T-helper 1 cell treated with Interleukin-12 subunit alpha and Interleukin-12 subunit beta and Interleukin-4 antibody, amounts not matched to agents 30 μg/mL and 1 μg/mL, for 36 hours (primary cell): ENCODE measurements at regions not wholly inside any gene's neighbourhood (a gene's known extent, or its start where the extent isn't known, plus 50 kb on each side); places are given as distances from the start of the nearest gene placed in this dataset.

Source experiments
- H3K27ac Mint-ChIP-seq: one replicate; pipeline ENCODE4 v1.8.0; 2021; ENCODE audit warnings: mild to moderate bottlenecking, mixed read lengths
- H3K27me3 Mint-ChIP-seq: one replicate; pipeline ENCODE4 v1.8.0; 2021; ENCODE audit warnings: low read depth, mixed read lengths
- H3K36me3 Mint-ChIP-seq: one replicate; pipeline ENCODE4 v1.8.0; 2021; ENCODE audit warnings: low read depth, mixed read lengths
- H3K4me1 Mint-ChIP-seq: one replicate; pipeline ENCODE4 v1.8.0; 2021; ENCODE audit warnings: low read depth, mixed read lengths
- H3K4me3 Mint-ChIP-seq: one replicate; pipeline ENCODE4 v1.8.0; 2021; ENCODE audit warnings: mild to moderate bottlenecking, moderate library complexity, mixed read lengths
- H3K9me3 Mint-ChIP-seq: one replicate; pipeline ENCODE4 v1.8.0; 2021; ENCODE audit warnings: mixed read lengths

DNA sequence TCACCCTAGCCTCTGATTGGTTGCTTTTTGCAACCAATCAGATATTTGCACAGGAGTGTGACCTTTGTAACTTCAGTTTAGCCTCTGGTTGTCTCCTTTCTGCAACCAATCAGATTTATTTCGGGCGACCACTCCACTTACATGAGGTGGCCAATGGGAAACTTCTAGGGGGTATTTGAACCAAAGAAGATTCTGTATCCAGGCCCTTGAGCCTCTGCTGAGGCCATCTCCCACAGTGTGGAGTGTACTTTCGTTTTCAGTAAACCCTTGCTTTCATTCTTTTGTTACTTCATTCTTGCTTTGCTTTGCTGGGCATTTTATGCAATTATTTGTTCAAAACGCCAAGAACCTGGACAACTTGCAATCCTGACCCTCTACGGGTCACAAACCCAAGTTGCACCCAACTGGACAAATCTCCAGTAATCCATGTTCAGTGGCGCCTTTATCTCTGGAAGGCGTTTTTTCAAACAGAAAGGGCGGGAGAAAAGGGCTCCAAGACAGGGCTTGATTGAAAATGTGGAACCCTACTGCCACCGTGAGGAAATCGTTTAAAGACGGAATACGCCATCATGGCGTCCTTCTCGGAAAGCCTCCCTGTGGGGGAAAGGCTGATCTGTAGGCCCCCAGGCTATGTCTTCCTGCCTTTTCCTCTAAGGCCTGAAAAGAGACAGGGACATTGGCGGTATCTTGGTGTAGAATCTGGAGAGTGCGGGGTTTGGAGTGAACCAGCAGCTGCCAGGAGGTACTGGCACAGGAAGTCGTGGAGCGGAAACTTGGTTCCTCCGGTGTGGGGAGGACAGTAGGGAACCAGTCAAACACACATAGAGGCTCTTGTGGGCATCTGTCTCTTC is 184.6 kb downstream of the OR13H1 start:
- H3K27ac Mint-ChIP-seq: no peak overlapping the region
- no peak overlapping the region for H3K4me3 Mint-ChIP-seq

DNA sequence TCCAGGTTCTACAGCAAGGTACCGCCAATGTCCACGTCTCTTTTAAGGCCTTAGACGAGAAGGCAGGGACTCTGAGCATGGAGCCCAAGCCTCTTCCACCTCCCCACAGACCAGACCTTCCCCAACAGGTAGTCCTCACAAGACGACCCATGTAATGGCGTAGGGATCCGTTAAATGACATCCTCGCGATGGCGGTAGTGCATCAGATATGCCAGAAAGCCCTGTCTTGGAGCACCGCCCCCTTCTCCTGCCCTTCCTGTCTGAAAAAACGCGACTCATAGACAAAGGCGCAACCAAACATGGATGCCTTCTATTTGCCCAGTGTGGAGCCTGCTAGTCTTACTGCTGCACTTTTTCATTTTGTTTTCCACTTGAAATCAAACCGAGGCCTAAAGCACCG is 185.4 kb downstream of the OR13H1 start:
- H3K4me1 Mint-ChIP-seq: no peaks in the 10 kb centered on the region
- no peaks in the 10 kb centered on the region for H3K27me3 Mint-ChIP-seq
- no peak overlapping the region for H3K27ac Mint-ChIP-seq
- H3K9me3 Mint-ChIP-seq: peaks cover 9% of the 10 kb centered on the region
- H3K36me3 Mint-ChIP-seq: peaks cover 4% of the 10 kb centered on the region
- no peak overlapping the region for H3K4me3 Mint-ChIP-seq

More for the DNA sequence above, 184.6 kb downstream of the OR13H1 start:
- peaks cover 4% of the 10 kb centered on the region for H3K36me3 Mint-ChIP-seq
- H3K4me1 Mint-ChIP-seq: no peaks in the 10 kb centered on the region
- peaks cover 9% of the 10 kb centered on the region for H3K9me3 Mint-ChIP-seq
- H3K27me3 Mint-ChIP-seq: no peaks in the 10 kb centered on the region

DNA sequence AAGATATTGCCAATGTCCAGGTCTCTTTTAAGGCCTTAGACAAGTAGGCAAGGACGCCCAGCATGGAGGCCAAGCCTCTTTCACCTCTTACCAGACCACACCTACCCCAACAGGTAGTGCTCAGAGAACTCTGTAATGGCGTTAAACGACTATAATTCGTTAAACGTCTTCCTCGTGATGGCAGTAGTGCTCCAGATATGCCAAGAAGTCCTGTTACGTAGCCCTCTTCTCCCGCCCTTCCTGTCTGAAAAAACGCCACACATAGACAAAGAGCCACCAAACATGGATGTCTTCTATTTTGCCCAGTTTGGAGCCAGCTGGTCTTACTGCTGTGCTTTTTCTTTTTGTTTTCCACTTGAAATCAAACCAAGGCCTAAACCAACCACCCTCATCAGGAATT is 190.7 kb downstream of the OR13H1 start:
- H3K4me1 Mint-ChIP-seq: no peaks in the 10 kb centered on the region

DNA sequence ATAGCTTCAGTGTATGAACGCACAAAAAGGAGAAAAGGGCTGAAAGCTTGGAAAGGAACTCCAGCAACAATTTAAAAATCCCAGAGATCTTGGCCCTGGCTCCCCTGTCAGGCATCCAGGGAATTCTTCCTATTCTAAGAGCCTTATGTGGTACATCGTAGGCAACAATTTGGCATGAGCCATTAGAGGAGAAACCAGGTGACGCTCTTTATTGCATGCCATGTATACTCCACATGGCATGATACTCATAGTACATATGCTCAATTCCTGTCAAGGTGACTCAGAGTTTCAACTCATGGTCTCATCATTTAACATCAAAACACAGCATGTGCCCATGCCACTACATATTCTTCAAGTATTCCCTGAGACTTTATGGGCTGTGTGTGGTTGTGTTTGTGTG is 191.3 kb downstream of the OR13H1 start:
- Mint-ChIP-seq H3K27me3 (no peaks in the 10 kb centered on the region), H3K36me3 (peaks cover 5% of the 10 kb centered on the region), H3K4me3 (no peak overlapping the region), H3K9me3 (no peaks in the 10 kb centered on the region), H3K27ac (no peak overlapping the region), H3K4me1 (no peaks in the 10 kb centered on the region)

More for the DNA sequence above, 190.7 kb downstream of the OR13H1 start:
- H3K4me3 Mint-ChIP-seq: no peak overlapping the region
- H3K27me3 Mint-ChIP-seq: no peaks in the 10 kb centered on the region
- no peak overlapping the region for H3K27ac Mint-ChIP-seq
- H3K9me3 Mint-ChIP-seq: no peaks in the 10 kb centered on the region
- peaks cover 2% of the 10 kb centered on the region for H3K36me3 Mint-ChIP-seq

DNA sequence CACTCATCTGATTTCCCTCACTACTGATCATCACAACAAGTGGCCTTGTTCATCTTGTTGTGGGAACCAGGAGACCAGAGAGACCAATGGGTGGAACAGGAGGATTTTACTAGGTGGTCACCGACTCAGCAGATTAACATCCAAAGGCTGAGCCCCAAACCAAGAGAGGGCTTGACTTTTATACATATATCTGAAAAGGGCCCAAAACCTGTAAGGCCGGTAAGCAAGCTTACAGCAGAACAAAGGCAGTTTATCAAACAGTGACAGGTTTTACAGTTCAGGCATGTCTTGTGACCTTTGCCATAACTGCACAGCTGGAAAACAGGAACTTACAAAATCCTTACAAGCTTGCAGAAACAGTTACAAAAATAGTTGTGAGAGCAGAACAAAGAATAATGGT is 195.9 kb downstream of the OR13H1 start:
- no peak overlapping the region for H3K4me3 Mint-ChIP-seq
- H3K9me3 Mint-ChIP-seq: peaks cover 4% of the 10 kb centered on the region
- no peak overlapping the region for H3K27ac Mint-ChIP-seq
- no peaks in the 10 kb centered on the region for H3K27me3 Mint-ChIP-seq
- no peaks in the 10 kb centered on the region for H3K4me1 Mint-ChIP-seq
- peaks cover 12% of the 10 kb centered on the region for H3K36me3 Mint-ChIP-seq

DNA sequence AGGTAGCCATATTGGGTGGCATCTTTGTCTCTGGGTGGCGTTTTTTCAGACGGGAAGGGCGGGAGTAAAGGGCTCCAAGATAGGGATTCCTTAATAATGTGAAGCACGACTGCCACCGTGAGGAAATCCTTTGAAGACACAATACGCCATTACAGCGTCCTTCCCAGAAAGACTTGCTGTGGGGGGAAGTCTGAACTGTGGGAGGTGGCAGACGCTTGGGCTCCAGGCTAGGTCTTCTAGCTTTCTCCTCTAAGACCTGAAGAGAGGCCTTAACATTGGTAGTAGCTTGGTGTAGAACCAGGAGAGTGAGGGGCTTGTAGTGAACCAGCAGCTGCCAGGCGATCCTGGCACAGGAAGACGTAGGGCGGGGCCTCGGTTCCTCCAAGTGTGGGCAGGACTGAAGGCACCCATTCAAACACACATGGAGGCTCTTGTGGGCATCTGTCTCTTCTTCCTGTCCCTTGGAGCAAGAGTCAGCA is 197.3 kb downstream of the OR13H1 start:
- H3K27me3 Mint-ChIP-seq: no peaks in the 10 kb centered on the region
- H3K4me3 Mint-ChIP-seq: no peak overlapping the region
- no peak overlapping the region for H3K27ac Mint-ChIP-seq
- H3K4me1 Mint-ChIP-seq: no peaks in the 10 kb centered on the region
- H3K36me3 Mint-ChIP-seq: peaks cover 14% of the 10 kb centered on the region
- peaks cover 4% of the 10 kb centered on the region for H3K9me3 Mint-ChIP-seq

DNA sequence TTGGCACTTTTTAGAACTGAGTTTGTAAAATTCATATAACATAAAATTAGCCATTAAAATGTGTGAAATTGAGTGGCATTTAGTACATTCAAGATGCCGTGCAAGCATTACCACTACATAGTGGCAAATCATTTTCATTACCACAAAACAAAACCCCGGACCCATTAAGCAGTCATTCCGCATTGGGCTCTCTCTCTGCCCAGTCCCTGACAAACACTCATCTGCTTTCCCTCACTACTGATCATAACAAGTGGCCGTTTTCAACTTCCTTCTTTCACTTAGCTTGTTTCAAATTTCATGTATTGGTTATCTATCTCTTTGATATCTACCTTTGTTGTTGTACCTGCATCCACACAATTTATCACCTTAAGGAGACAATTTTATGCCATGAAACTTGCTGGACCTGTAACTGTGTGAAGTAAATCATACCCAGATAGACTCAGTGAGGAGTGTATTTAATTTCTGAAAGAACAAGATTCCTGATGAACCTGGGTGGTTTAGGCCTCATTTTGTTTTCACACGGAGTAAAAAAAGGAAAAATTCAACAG is 202.1 kb downstream of the OR13H1 start:
- Mint-ChIP-seq H3K4me1 (no peaks in the 10 kb centered on the region), H3K36me3 (peaks cover 17% of the 10 kb centered on the region), H3K27me3 (no peaks in the 10 kb centered on the region), H3K9me3 (no peaks in the 10 kb centered on the region), H3K27ac (no peak overlapping the region), H3K4me3 (no peak overlapping the region)

DNA sequence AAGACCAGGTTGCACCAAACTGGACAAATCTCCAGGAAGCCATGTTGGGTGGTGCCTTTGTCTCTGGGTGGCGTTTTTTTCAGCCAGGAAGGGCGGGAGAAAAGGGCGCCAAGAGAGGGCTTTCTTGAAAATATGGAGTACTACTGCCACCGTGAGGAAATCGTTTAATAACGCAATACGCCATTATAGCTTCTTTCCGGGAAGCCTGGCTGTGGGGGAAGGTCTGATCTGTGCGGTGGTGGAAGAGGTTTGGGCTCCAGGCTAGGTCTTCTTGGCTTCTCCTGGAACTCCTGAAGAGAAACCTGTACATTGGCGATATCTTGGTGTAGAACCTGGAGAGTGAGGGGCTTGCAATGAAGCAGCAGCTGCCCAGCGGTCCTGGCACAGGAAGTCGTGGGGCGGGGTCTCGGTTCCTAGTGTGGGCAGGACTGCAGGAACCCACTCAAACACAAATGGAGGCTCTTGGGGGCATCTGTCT is 202.7 kb downstream of the OR13H1 start:
- Mint-ChIP-seq H3K27me3 (no peaks in the 10 kb centered on the region), H3K4me1 (no peaks in the 10 kb centered on the region), H3K4me3 (no peak overlapping the region), H3K9me3 (no peaks in the 10 kb centered on the region), H3K27ac (no peak overlapping the region), H3K36me3 (peaks cover 15% of the 10 kb centered on the region)

DNA sequence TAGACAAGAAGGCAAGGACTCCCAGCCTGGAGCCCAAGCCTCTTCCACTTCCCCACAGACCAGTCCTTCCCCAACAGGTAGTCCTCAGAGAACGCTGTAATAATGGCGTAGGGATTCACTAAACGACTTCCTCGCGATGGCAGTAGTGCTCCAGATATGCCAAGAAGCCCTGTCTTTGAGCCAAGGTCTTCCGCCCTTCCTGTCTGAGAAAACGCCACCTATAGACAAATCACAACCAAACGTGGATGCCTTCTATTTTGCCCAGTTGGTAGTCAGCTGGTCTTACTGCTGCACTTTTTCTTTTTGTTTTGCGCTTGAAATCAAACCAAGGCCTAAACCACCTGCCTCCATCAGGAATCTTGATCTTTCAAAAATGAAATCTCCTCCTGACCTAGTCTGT is 203.3 kb downstream of the OR13H1 start:
- H3K4me3 Mint-ChIP-seq: no peak overlapping the region

DNA sequence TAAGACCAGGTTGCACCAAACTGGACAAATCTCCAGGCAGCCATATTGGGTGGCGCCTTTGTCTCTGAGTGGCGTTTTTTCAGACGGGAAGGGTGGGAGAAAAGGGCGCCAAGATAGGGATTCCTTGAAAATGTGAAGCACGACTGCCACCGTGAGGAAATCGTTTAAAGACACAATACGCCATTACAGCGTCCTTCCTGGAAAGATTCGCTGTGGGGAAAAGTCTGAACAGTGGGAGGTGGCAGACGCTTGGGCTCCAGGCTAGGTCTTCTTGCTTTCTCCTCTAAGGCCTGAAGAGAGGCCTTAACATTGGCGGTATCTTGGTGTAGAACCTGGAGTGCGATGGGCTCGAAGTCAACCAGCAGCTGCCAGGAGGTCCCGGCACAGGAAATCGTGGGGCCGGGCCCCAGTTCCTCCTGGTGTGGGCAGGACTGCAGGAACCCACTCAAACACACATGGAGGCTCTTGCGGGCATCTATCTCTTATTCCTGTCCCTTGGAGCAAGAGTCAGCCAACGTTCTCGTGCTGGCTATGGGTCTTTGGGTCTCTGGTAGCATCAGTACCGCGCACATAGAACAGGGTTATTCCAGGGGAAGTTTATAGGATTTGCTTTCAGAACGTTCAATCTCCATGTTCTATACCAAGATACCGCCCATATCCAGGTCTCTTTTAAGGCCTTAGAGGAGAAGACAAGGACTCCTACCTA is 208.8 kb downstream of the OR13H1 start:
- Mint-ChIP-seq H3K4me3 (no peak overlapping the region), H3K27ac (no peak overlapping the region), H3K9me3 (no peaks in the 10 kb centered on the region), H3K36me3 (peaks cover 12% of the 10 kb centered on the region), H3K27me3 (no peaks in the 10 kb centered on the region), H3K4me1 (no peaks in the 10 kb centered on the region)

More for the DNA sequence above, 203.3 kb downstream of the OR13H1 start:
- no peaks in the 10 kb centered on the region for H3K27me3 Mint-ChIP-seq
- H3K9me3 Mint-ChIP-seq: no peaks in the 10 kb centered on the region
- no peaks in the 10 kb centered on the region for H3K4me1 Mint-ChIP-seq
- no peak overlapping the region for H3K27ac Mint-ChIP-seq
- peaks cover 15% of the 10 kb centered on the region for H3K36me3 Mint-ChIP-seq

DNA sequence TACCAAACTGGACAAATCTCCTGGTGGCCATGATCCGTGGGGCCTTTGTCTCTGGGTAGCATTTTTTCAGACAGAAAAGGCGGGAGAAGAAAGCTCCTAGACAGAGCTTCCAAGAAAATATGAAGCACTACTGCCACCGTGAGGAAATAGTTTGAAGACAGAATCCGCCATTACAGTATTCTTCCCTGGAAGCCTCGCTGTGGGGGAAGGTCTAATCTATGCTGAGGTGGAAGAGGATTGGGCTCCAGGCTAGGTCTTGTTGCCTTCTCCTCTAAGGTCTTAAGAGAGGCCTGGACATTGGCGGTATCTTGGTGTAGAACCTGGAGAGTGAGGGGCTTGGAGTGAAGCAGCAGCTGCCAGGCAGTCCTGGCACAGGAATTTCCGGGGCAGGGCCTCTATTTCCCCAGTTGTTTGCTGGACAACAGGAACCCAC is 218.9 kb downstream of the OR13H1 start:
- Mint-ChIP-seq H3K36me3 (peaks cover 6% of the 10 kb centered on the region), H3K9me3 (no peaks in the 10 kb centered on the region), H3K4me1 (no peaks in the 10 kb centered on the region), H3K27me3 (no peaks in the 10 kb centered on the region), H3K27ac (no peak overlapping the region), H3K4me3 (no peak overlapping the region)

DNA sequence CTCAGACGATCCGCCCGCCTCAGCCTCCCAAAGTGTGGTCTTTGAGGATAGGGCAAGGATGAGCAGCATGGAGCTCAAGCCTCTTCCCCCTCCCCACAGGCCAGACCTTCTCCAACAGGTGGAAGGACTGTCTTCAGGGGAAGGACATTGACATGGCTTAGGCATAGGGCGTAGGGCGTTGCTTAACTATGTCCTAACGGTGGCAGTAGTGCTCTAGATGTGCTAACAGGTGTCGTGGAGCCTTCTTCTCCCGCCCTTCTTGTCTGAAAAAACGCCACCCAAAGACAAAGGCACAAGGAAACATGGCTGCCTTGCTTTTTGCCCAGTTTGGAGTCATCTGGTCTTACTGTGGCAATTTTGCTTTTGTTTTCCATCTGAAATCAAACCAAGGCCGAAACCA is 219.8 kb downstream of the OR13H1 start:
- no peaks in the 10 kb centered on the region for H3K4me1 Mint-ChIP-seq
- H3K27me3 Mint-ChIP-seq: no peaks in the 10 kb centered on the region
- H3K9me3 Mint-ChIP-seq: no peaks in the 10 kb centered on the region
- H3K36me3 Mint-ChIP-seq: peaks cover 6% of the 10 kb centered on the region
- no peak overlapping the region for H3K4me3 Mint-ChIP-seq
- no peak overlapping the region for H3K27ac Mint-ChIP-seq

DNA sequence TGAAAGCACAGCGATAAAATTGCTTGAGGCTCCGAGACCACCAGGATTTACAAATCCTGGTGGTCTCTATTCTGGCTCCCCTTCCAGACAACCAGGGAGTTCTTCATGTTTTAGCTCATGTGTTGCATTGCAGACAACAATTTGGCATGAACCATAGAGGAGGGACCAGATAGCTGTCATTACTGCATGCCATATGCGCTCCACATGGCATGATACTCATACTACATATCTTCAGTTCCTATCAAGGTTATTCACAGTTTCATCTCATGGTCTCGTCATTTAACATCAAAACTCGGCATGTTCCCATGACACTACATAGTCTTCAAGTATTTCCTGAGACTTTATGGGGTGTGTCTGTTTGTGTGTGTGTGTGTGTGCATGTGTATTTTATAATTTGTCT is 220.3 kb downstream of the OR13H1 start:
- Mint-ChIP-seq H3K4me3 (no peak overlapping the region), H3K9me3 (no peaks in the 10 kb centered on the region), H3K27ac (no peak overlapping the region), H3K36me3 (peaks cover 6% of the 10 kb centered on the region), H3K4me1 (no peaks in the 10 kb centered on the region), H3K27me3 (no peaks in the 10 kb centered on the region)

DNA sequence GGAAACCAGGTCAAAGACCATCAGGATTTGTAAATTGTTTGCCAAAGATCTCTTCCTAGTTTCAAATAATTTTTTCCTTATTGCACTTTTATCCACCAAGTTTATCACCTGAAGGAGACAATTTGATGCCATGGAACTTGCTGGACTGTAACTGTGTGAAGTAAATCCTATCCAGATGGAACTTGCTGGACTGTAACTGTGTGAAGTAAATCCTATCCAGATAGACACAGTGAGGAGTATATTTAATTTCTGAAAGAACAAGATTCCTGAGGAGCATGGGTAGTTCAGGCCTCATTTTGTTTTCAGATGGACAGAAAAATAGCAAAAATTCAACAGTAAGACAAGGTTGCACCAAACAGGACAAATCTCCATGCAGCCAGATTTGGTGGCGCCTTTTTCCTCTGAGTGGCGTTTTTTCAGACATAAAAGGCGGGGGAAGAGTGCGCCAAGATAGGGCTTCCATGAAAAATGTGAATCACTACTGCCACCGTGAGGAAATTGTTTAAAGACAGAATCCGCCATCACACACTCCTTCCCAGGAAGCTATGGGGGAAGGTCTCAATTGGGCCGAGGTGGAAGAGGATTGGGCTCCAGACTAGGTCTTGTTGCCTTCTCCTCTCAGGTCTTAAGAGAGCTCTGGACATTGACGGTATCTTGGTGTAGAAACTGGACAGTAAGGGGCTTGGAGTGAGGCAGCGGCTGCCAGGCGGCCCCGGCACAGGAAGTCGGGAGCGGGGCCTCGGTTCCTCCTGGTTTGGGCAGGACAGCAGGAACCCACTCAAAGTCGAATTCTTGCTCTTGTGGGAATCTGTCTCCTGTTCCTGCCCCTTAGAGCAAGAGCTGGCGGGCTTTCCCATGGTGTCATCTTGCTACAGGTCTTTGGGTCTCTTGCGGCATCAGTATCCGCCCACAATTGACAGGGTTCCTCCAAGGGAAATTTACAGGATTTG is 234.7 kb downstream of the OR13H1 start:
- H3K4me3 Mint-ChIP-seq: no peak overlapping the region
- H3K4me1 Mint-ChIP-seq: no peaks in the 10 kb centered on the region
- no peaks in the 10 kb centered on the region for H3K9me3 Mint-ChIP-seq
- H3K36me3 Mint-ChIP-seq: no peaks in the 10 kb centered on the region
- no peak overlapping the region for H3K27ac Mint-ChIP-seq
- no peaks in the 10 kb centered on the region for H3K27me3 Mint-ChIP-seq
